Stimulated activated CD4-positive, alpha-beta T cell treated with anti-CD3 and anti-CD28 coated beads, Interleukin-15, amount 100 ng/mL, for 24 hours (primary cell): ENCODE measurements at regions not wholly inside any gene's neighbourhood (a gene's known extent, or its start where the extent isn't known, plus 50 kb on each side); places are given as distances from the start of the nearest gene placed in this dataset.
A peak's percentile ranks its signal among the peaks of the same experiment; 100 is the strongest.
"Not testable (repeated sequence)": the region's sequence is repeated elsewhere in the genome, so short reads cannot be mapped to it uniquely, and the experiment has no call there.

Source experiments
- DNase-seq: peaks from one replicate; pipeline ENCODE4 v3.0.0-alpha.2; 2020

GRCh38 chr4:181130317-181130716 lies 1112.9 kb upstream of the TENM3 start:
- DNase-seq: not testable (repeated sequence)

- DNase-seq: no peak
Observed at GRCh38 chr4:181137351-181137750, 1105.9 kb upstream of the TENM3 start.

GRCh38 chr4:181138116-181138515 lies 1105.1 kb upstream of the TENM3 start:
- DNase-seq: no peak

GRCh38 chr4:181140037-181140603 lies 1103.1 kb upstream of the TENM3 start:
- no peak for DNase-seq

- peak; percentile 76 for DNase-seq
Observed at GRCh38 chr4:181143250-181143854, 1099.8 kb upstream of the TENM3 start.

- DNase-seq: no peak
Observed at GRCh38 chr4:181146051-181146450, 1097.2 kb upstream of the TENM3 start.

- DNase-seq: no peak
Observed at GRCh38 chr4:181147416-181147951, 1095.7 kb upstream of the TENM3 start.

- DNase-seq: no peak
Observed at GRCh38 chr4:181148470-181148869, 1094.7 kb upstream of the TENM3 start.

- DNase-seq: no peak
Observed at GRCh38 chr4:181150191-181150590, 1093.0 kb upstream of the TENM3 start.

- DNase-seq: no peak
Observed at GRCh38 chr4:181151856-181152255, 1091.3 kb upstream of the TENM3 start.

- DNase-seq: no peak
Observed at GRCh38 chr4:181157647-181158046, 1085.6 kb upstream of the TENM3 start.

GRCh38 chr4:181158971-181159370 lies 1084.2 kb upstream of the TENM3 start:
- DNase-seq: no peak

GRCh38 chr4:181161669-181162068 lies 1081.5 kb upstream of the TENM3 start:
- no peak for DNase-seq

- DNase-seq: no peak
Observed at GRCh38 chr4:181162266-181162665, 1080.9 kb upstream of the TENM3 start.

GRCh38 chr4:181162676-181163075 lies 1080.5 kb upstream of the TENM3 start:
- DNase-seq: no peak

- no peak for DNase-seq
Observed at GRCh38 chr4:181166742-181167399, 1076.3 kb upstream of the TENM3 start.

- DNase-seq: no peak
Observed at GRCh38 chr4:181168011-181168805, 1075.0 kb upstream of the TENM3 start.

- no peak for DNase-seq
Observed at GRCh38 chr4:181173046-181173445, 1070.2 kb upstream of the TENM3 start.

GRCh38 chr4:181176306-181176705 lies 1066.9 kb upstream of the TENM3 start:
- DNase-seq: no peak

GRCh38 chr4:181181331-181181730 lies 1061.9 kb upstream of the TENM3 start:
- DNase-seq: no peak

GRCh38 chr4:181189751-181190150 lies 1053.5 kb upstream of the TENM3 start:
- DNase-seq: no peak

- DNase-seq: no peak
Observed at GRCh38 chr4:181193131-181193930, 1049.9 kb upstream of the TENM3 start.

GRCh38 chr4:181194096-181194495 lies 1049.1 kb upstream of the TENM3 start:
- DNase-seq: no peak
